DOHH2 (cell line): ENCODE measurements at regions not wholly inside any gene's neighbourhood (a gene's known extent, or its start where the extent isn't known, plus 50 kb on each side); places are given as distances from the start of the nearest gene placed in this dataset.

ENCODE experiments used
- CTCF ChIP-seq: fragments of 200-600 bp; sonication (generic); IDR thresholded peaks from one replicate; pipeline ENCODE4 v1.5.1; 2014; ENCODE audit warnings: antibody characterized with exemption, mild to moderate bottlenecking, low read depth, low read length; ENCODE audit not compliant: poor library complexity, severe bottlenecking
- EZH2phosphoT487 ChIP-seq: fragments of 200-600 bp; sonication (generic); IDR thresholded peaks from 2 replicates; pipeline ENCODE4 v1.6.1; 2017; ENCODE audit warnings: borderline replicate concordance, mild to moderate bottlenecking, antibody characterized with exemption, low read length, moderate library complexity, mixed read lengths

- no peak for TF ChIP-seq CTCF
- no peak for TF ChIP-seq EZH2phosphoT487
Measured at GRCh38 chr1:56425494-56426037, 153.8 kb downstream of the PLPP3 start.
